Lower lobe of right lung (tissue), 2 donors: ENCODE measurements at regions not wholly inside any gene's neighbourhood (a gene's known extent, or its start where the extent isn't known, plus 50 kb on each side); places are given as distances from the start of the nearest gene placed in this dataset.

Experiments used
- ATAC-seq, 2 donors: fragments of 200-7000 bp; cut with Tn5 transposase; one replicate each; pipeline ENCODE4 v1.9.1; 2020 to 2022; ENCODE audit warnings: mild to moderate bottlenecking in 2 of 2, moderate library complexity in 2 of 2
- DNase-seq: peaks from one replicate; pipeline ENCODE4 v3.0.0-alpha.2; 2020
- H3K27ac ChIP-seq: fragments of 200-600 bp; one replicate; pipeline ENCODE4 v1.8.0; 2022
- H3K27me3 ChIP-seq: fragments of 200-600 bp; one replicate; pipeline ENCODE4 v1.8.0; 2022; ENCODE audit warnings: low read depth
- H3K36me3 ChIP-seq: fragments of 200-600 bp; one replicate; pipeline ENCODE4 v1.8.0; 2022; ENCODE audit warnings: mild to moderate bottlenecking
- H3K4me1 ChIP-seq: fragments of 200-600 bp; one replicate; pipeline ENCODE4 v1.8.0; 2022
- H3K4me3 ChIP-seq: fragments of 200-600 bp; one replicate; pipeline ENCODE4 v1.8.0; 2022; ENCODE audit warnings: mild to moderate bottlenecking
- H3K9me3 ChIP-seq: fragments of 200-600 bp; one replicate; pipeline ENCODE4 v1.8.0; 2022
- CTCF ChIP-seq: fragments of 200-600 bp; IDR thresholded peaks from one replicate; pipeline ENCODE4 v1.8.0; 2022; ENCODE audit warnings: antibody characterized with exemption, mild to moderate bottlenecking
- intact Hi-C: fragments of 100-400 bp; cut with DNase I; formaldehyde crosslinking; loops from one replicate; pipeline ENCODE4 v1.11.0; 2022
- donor health status: DM: no; HTN: yes; CAD: no; lungs with severe emphysema.

DNA sequence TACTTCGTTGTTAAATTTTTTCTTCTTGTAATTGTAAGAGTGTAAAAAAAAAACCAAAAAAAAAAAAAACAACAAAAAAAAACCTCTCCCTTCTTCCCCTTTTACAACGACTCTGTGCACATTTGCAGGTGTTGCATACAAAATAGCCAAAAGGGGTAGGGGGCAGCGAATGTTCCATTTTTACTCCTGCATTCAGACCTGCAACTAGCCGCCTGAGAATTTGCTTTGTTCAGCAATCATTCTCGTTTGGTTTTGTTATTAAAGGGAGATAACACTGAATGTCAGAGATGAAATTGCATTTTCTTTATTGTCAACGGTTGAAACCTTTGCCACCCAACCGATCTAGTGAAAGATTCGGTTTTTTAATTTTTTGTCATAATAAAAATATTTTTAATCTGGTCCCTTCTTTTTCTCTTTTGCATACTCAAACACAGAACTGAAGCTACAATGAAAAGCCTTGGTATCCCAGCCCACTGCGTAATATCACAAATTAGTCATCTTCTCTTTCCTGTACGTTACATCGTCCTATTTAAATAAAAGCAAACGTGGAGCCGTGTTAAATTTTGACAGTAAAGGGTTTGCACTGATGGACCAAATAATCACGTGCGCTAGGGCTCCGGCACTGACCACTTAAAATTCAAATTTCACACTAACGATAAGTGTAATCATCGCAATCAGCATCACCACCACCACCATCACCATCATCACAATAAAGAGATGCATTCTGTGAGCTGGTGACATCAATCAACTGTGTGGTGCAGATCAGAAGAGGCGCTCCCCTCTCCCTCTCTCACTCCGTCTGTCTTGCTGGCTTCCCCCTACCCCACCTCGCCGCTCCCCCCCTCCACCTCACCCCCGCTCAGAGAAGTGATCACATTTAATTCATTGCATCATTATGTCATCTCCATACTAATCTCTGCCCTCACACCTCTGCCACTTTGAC is 406.2 kb upstream of the PSMD7 start:
- Histone ChIP-seq H3K27me3 (peaks cover 47% of the 10 kb centered on the region), H3K36me3 (no peaks in the 10 kb centered on the region), H3K4me3 (no peak overlapping the region), H3K27ac (no peak overlapping the region), H3K4me1 (no peaks in the 10 kb centered on the region), H3K9me3 (no peaks in the 10 kb centered on the region)
- intact Hi-C loops, result no loop called here
- no peak for TF ChIP-seq CTCF
- DNase-seq (no peak), ATAC-seq (no peak)

- Histone ChIP-seq H3K4me3 (no peak overlapping the region), H3K4me1 (no peaks in the 10 kb centered on the region), H3K36me3 (no peaks in the 10 kb centered on the region), H3K27me3 (peaks cover 47% of the 10 kb centered on the region), H3K27ac (no peak overlapping the region), H3K9me3 (no peaks in the 10 kb centered on the region)
- intact Hi-C loops, result no loop called here
- DNase-seq, result no peak
- no peak for TF ChIP-seq CTCF
- ATAC-seq, result no peak
These were observed 407.6 kb upstream of the PSMD7 start for GRCh38 chr16:73888840-73889490.

DNA sequence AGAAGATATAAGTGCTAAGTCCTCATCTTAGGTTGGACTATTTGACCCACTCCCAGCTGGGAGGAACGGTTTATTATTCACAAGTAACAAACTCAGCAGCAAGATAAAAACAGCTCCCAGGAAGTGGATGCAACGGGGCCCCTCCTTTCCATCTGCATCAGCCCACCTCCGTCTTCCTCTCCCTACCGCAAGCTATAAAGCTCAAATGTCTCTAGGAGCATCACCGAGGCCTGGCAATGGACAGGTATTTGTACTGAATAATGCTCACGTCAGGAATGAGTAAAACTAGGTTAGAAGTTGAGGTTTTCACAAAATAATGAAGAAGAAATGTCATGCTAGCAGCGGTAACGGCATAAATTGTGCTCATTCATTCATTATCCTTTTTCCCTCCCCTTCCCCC is 408.7 kb upstream of the PSMD7 start:
- Histone ChIP-seq H3K27me3 (peaks cover 47% of the 10 kb centered on the region), H3K9me3 (no peaks in the 10 kb centered on the region), H3K4me1 (no peaks in the 10 kb centered on the region), H3K36me3 (no peaks in the 10 kb centered on the region), H3K27ac (no peak overlapping the region), H3K4me3 (no peak overlapping the region)
- intact Hi-C loops, result no loop called here
- TF ChIP-seq CTCF, result no peak
- ATAC-seq, result no peak
- DNase-seq, result no peak

DNA sequence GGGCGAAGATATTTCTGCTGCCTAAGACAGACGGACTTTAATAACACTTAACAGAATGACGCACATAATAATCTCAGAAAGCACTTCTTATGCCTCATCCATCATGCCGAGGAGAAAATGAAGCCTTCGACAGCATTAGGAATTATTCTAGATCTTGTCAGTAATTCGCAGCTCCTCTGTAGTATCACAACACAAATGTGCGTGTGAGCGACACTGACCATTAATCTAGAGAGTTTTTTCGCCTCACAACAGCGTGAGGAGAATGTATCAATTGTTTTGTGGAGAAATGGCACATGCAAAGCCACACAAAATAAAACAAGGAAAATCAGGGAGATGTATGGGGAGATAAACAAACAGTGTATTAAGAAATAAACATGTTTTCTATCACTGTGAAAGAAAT is 410.2 kb upstream of the PSMD7 start:
- Histone ChIP-seq H3K9me3 (no peaks in the 10 kb centered on the region), H3K27me3 (peaks cover 41% of the 10 kb centered on the region), H3K27ac (no peak overlapping the region), H3K36me3 (no peaks in the 10 kb centered on the region), H3K4me3 (no peak overlapping the region), H3K4me1 (no peaks in the 10 kb centered on the region)
- no peak for TF ChIP-seq CTCF
- DNase-seq (no peak), ATAC-seq (no peak)
- intact Hi-C loops, result no loop called here

DNA sequence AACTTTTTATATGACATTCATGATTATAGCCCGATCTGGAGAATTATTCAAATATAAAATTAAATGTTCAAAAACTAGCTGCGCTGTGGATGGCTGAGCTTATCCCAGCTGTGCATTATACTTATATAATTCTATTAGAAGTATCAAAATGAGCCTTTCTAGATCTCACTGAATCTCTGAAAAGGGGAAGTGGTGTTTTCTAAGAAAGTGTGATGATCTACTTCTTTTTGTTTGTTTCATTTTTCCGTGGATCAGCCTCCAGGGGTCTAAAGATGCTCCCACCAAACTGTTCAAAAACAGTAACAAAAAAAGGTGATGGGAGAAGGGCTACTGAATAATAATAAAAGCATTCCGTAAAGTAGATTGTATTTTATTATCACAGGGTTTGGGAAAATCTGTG is 411.3 kb upstream of the PSMD7 start:
- TF ChIP-seq CTCF, result no peak
- H3K9me3 ChIP-seq, result no peaks in the 10 kb centered on the region
- H3K4me3 ChIP-seq, result no peak overlapping the region
- H3K36me3 ChIP-seq, result no peaks in the 10 kb centered on the region
- no peak for DNase-seq
- intact Hi-C loops, result no loop called here
- no peaks in the 10 kb centered on the region for H3K4me1 ChIP-seq
- peaks cover 30% of the 10 kb centered on the region for H3K27me3 ChIP-seq
- no peak overlapping the region for H3K27ac ChIP-seq
- no peak for ATAC-seq
